Panc1 (cell line): ENCODE measurements at regions not wholly inside any gene's neighbourhood (a gene's known extent, or its start where the extent isn't known, plus 50 kb on each side); places are given as distances from the start of the nearest gene placed in this dataset.

Experiments
- ATAC-seq: fragments of 200-7000 bp; cut with Tn5 transposase; 2 replicates; pipeline ENCODE4 v1.9.1; 2020; ENCODE audit warnings: mild to moderate bottlenecking, moderate library complexity
- BruUV-seq: library from RNA; stranded (reverse); fragments of 400-500 nt; replicated peaks from 2 replicates; lab custom pipeline; 2021; lab: Mats Ljungman, UMichigan
- CTCF ChIA-PET: fragments of 300-600 bp; sonication (Branson Sonifier 250); formaldehyde crosslinking; loops from one replicate; lab custom pipeline; 2022; ENCODE audit warnings: antibody characterized with exemption; lab: Charles Lee
- POLR2A ChIA-PET: fragments of 300-600 bp; sonication (Branson Sonifier 250); formaldehyde crosslinking; loops from one replicate; lab custom pipeline; 2022; ENCODE audit warnings: antibody characterized with exemption; lab: Charles Lee
- DNase-seq: peaks from one replicate; pipeline ENCODE4 v3.0.0-alpha.2; 2010; ENCODE audit warnings: low read depth, low spot score
- H3K27ac ChIP-seq: 2 replicates; pipeline ENCODE4 v1.5.1; 2011; ENCODE audit warnings: mild to moderate bottlenecking, low read length, inconsistent platforms
- H3K27me3 ChIP-seq: fragments of 200-500 bp; sonication (Bioruptor generic); 2 replicates; pipeline ENCODE4 v1.6.0; 2014; ENCODE audit warnings: low read length, inconsistent platforms; ENCODE audit not compliant: control insufficient read depth, insufficient read depth
- H3K36me3 ChIP-seq: fragments of 200-500 bp; sonication (Bioruptor generic); 2 replicates; pipeline ENCODE4 v1.5.1; 2014; ENCODE audit warnings: inconsistent platforms, mild to moderate bottlenecking, low read length, moderate library complexity; ENCODE audit not compliant: control insufficient read depth, insufficient read depth
- H3K4me1 ChIP-seq: 2 replicates; pipeline ENCODE4 v1.5.1; 2011; ENCODE audit warnings: inconsistent platforms, mild to moderate bottlenecking, low read length, moderate library complexity; ENCODE audit not compliant: control insufficient read depth, insufficient read depth
- H3K4me3 ChIP-seq, 2 experiments: 2 replicates each; pipeline ENCODE4 v1.5.1; 2011 to 2012; ENCODE audit warnings: low read depth in 2 of 2, low read length in 2 of 2, mild to moderate bottlenecking in 2 of 2, inconsistent platforms in 1 of 2, moderate library complexity in 1 of 2
- H3K9me3 ChIP-seq: fragments of 200-500 bp; sonication (Bioruptor generic); 2 replicates; pipeline ENCODE4 v1.5.1; 2014; ENCODE audit warnings: low read depth, mild to moderate bottlenecking, inconsistent platforms, low read length, moderate library complexity; ENCODE audit not compliant: control insufficient read depth, insufficient read depth
- POLR2AphosphoS5 ChIP-seq: IDR thresholded peaks from 2 replicates; pipeline ENCODE4 v1.6.1; 2012; ENCODE audit warnings: mild to moderate bottlenecking, low read depth, low read length, moderate library complexity
- REST ChIP-seq, 2 experiments: IDR thresholded peaks; 2 replicates each; pipeline ENCODE4 v1.6.1; 2011 to 2012; ENCODE audit warnings: low read depth in 2 of 2, control low read depth in 1 of 2, low read length in 1 of 2, mild to moderate bottlenecking in 1 of 2, moderate library complexity in 1 of 2; ENCODE audit not compliant: insufficient read depth in 1 of 2
- SIN3A ChIP-seq: IDR thresholded peaks from 2 replicates; pipeline ENCODE4 v1.6.1; 2012; ENCODE audit warnings: low read depth, mild to moderate bottlenecking, low read length, moderate library complexity, borderline replicate concordance; ENCODE audit not compliant: insufficient read depth
- TCF7L2 ChIP-seq: IDR thresholded peaks from 2 replicates; pipeline ENCODE4 v1.6.1; 2011; ENCODE audit warnings: mild to moderate bottlenecking, low read depth, low read length, inconsistent platforms
- in situ Hi-C: cut with HindIII; loops from 2 replicates; pipeline ENCODE4 v1.10.0; 2016; ENCODE audit warnings: low sequenced_read_pairs, low pct_unique_long_range_greater_than_20kb
- intact Hi-C: fragments of 100-400 bp; cut with micrococcal nuclease; formaldehyde crosslinking; loops from one replicate; pipeline ENCODE4 v1.10.0; 2022; ENCODE audit not compliant: unreplicated experiment
- TF ChIP-seq, protein P1 (sequence below): fragments of 450-650 bp; IDR thresholded peaks from 2 replicates; pipeline ENCODE4 v1.5.1; 2017; ENCODE audit warnings: mild to moderate bottlenecking

GRCh38 chr18:65942104-65942503 lies 191.3 kb downstream of the CDH7 start:
- intact Hi-C loops: no loop called here
- POLR2A ChIA-PET: no interaction called here
- Histone ChIP-seq H3K27ac (no peak overlapping the region), H3K4me3 (no peak overlapping the region), H3K4me1 (no peaks in the 10 kb centered on the region), H3K27me3 (no peaks in the 10 kb centered on the region), H3K9me3 (no peaks in the 10 kb centered on the region), H3K36me3 (no peaks in the 10 kb centered on the region)
- CTCF ChIA-PET: no interaction called here
- no peak for ATAC-seq
- TF ChIP-seq REST (IDR thresholded peaks at IDR 0.05; ENCODE audit: insufficient read depth in 1 of 2, low read depth in 2 of 2, low read length in 1 of 2) (no peak), SIN3A (no peak), POLR2AphosphoS5 (no peak), TCF7L2 (no peak)
- TF ChIP-seq, protein P1, sequence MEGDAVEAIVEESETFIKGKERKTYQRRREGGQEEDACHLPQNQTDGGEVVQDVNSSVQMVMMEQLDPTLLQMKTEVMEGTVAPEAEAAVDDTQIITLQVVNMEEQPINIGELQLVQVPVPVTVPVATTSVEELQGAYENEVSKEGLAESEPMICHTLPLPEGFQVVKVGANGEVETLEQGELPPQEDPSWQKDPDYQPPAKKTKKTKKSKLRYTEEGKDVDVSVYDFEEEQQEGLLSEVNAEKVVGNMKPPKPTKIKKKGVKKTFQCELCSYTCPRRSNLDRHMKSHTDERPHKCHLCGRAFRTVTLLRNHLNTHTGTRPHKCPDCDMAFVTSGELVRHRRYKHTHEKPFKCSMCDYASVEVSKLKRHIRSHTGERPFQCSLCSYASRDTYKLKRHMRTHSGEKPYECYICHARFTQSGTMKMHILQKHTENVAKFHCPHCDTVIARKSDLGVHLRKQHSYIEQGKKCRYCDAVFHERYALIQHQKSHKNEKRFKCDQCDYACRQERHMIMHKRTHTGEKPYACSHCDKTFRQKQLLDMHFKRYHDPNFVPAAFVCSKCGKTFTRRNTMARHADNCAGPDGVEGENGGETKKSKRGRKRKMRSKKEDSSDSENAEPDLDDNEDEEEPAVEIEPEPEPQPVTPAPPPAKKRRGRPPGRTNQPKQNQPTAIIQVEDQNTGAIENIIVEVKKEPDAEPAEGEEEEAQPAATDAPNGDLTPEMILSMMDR: no peak
- no TSS peak for BruUV-seq
- in situ Hi-C loops: no loop called here
- DNase-seq: no peak

- no peaks in the 10 kb centered on the region for H3K4me1 ChIP-seq
- no peak for DNase-seq
- TF ChIP-seq TCF7L2 (no peak), SIN3A (no peak), REST (IDR thresholded peaks at IDR 0.05; ENCODE audit: insufficient read depth in 1 of 2, low read depth in 2 of 2, low read length in 1 of 2) (no peak), POLR2AphosphoS5 (no peak)
- H3K27me3 ChIP-seq: no peaks in the 10 kb centered on the region
- H3K4me3 ChIP-seq: no peak overlapping the region
- no TSS peak for BruUV-seq
- in situ Hi-C loops (no loop called here), intact Hi-C loops (no loop called here)
- no peak overlapping the region for H3K27ac ChIP-seq
- no peaks in the 10 kb centered on the region for H3K9me3 ChIP-seq
- ChIA-PET POLR2A (no interaction called here), CTCF (no interaction called here)
- ATAC-seq: no peak
- H3K36me3 ChIP-seq: no peaks in the 10 kb centered on the region
Observed at GRCh38 chr18:65941482-65941881, 190.7 kb downstream of the CDH7 start.
